ENCODE measurements at regions not wholly inside any gene's neighbourhood (a gene's known extent, or its start where the extent isn't known, plus 50 kb on each side); places are given as distances from the start of the nearest gene placed in this dataset.

DNA sequence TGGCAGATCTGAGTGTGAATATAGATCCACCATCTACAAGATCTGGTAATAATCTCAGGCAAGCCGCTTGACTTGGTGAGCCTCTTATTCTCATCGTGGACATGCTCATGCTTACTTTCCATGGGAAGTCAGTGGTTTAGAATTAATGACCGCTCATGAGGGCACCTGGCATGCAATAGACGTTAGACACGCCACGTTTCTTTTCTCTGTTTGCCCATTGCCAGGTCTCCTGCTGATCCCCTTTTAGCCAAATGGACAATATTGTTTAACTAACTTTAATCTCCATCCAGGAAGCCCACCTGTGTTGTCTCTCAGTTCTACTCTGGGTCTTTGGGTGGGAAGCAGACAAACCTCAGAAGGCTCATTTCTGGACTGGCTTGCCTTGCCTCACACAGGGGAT, 439.1 kb downstream of the ETS1 start:
- TF ChIP-seq, protein P1, sequence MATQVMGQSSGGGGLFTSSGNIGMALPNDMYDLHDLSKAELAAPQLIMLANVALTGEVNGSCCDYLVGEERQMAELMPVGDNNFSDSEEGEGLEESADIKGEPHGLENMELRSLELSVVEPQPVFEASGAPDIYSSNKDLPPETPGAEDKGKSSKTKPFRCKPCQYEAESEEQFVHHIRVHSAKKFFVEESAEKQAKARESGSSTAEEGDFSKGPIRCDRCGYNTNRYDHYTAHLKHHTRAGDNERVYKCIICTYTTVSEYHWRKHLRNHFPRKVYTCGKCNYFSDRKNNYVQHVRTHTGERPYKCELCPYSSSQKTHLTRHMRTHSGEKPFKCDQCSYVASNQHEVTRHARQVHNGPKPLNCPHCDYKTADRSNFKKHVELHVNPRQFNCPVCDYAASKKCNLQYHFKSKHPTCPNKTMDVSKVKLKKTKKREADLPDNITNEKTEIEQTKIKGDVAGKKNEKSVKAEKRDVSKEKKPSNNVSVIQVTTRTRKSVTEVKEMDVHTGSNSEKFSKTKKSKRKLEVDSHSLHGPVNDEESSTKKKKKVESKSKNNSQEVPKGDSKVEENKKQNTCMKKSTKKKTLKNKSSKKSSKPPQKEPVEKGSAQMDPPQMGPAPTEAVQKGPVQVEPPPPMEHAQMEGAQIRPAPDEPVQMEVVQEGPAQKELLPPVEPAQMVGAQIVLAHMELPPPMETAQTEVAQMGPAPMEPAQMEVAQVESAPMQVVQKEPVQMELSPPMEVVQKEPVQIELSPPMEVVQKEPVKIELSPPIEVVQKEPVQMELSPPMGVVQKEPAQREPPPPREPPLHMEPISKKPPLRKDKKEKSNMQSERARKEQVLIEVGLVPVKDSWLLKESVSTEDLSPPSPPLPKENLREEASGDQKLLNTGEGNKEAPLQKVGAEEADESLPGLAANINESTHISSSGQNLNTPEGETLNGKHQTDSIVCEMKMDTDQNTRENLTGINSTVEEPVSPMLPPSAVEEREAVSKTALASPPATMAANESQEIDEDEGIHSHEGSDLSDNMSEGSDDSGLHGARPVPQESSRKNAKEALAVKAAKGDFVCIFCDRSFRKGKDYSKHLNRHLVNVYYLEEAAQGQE (IDR thresholded peaks at IDR 0.05; ENCODE audit: unreplicated experiment), result no peak
- TF ChIP-seq, protein P2, sequence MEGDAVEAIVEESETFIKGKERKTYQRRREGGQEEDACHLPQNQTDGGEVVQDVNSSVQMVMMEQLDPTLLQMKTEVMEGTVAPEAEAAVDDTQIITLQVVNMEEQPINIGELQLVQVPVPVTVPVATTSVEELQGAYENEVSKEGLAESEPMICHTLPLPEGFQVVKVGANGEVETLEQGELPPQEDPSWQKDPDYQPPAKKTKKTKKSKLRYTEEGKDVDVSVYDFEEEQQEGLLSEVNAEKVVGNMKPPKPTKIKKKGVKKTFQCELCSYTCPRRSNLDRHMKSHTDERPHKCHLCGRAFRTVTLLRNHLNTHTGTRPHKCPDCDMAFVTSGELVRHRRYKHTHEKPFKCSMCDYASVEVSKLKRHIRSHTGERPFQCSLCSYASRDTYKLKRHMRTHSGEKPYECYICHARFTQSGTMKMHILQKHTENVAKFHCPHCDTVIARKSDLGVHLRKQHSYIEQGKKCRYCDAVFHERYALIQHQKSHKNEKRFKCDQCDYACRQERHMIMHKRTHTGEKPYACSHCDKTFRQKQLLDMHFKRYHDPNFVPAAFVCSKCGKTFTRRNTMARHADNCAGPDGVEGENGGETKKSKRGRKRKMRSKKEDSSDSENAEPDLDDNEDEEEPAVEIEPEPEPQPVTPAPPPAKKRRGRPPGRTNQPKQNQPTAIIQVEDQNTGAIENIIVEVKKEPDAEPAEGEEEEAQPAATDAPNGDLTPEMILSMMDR (conservative IDR thresholded peaks at IDR 0.05; ENCODE audit: low read depth in 2 of 2), result no peak
- TF ChIP-seq POLR2AphosphoS5 (IDR thresholded peaks at IDR 0.05; ENCODE audit: low read depth), result no peak
- no peak for TF ChIP-seq EZH2 (IDR thresholded peaks at IDR 0.05; ENCODE audit: low read depth, unreplicated experiment)
- no peak for TF ChIP-seq JUNB (IDR thresholded peaks at IDR 0.05; ENCODE audit: unreplicated experiment)
- TF ChIP-seq CREB1 (CRISPR knock-in tag; IDR thresholded peaks at IDR 0.05; ENCODE audit: low read depth), result no peak
- TF ChIP-seq, protein P3, sequence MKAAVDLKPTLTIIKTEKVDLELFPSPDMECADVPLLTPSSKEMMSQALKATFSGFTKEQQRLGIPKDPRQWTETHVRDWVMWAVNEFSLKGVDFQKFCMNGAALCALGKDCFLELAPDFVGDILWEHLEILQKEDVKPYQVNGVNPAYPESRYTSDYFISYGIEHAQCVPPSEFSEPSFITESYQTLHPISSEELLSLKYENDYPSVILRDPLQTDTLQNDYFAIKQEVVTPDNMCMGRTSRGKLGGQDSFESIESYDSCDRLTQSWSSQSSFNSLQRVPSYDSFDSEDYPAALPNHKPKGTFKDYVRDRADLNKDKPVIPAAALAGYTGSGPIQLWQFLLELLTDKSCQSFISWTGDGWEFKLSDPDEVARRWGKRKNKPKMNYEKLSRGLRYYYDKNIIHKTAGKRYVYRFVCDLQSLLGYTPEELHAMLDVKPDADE (IDR thresholded peaks at IDR 0.05), result no peak

Measured in GM23338 (cell line).